Activated CD8-positive, alpha-beta memory T cell treated with anti-CD3 and anti-CD28 coated beads, Interleukin-2, amount 10 ng/mL, durations not matched to agents 7 days and 5 days (primary cell): ENCODE measurements at regions not wholly inside any gene's neighbourhood (a gene's known extent, or its start where the extent isn't known, plus 50 kb on each side); places are given as distances from the start of the nearest gene placed in this dataset.
"Not testable (repeated sequence)": the region's sequence is repeated elsewhere in the genome, so short reads cannot be mapped to it uniquely, and the experiment has no call there.

Source experiments
- ATAC-seq: fragments of 150-1000 bp; cut with Tn5 transposase; one replicate; pipeline ENCODE4 v1.10.0; 2021; ENCODE audit warnings: moderate library complexity
- CTCF ChIA-PET: fragments of 350-600 bp; sonication (Branson Sonifier 250); formaldehyde crosslinking; loops from one replicate; lab custom pipeline; 2021; ENCODE audit warnings: antibody characterized with exemption; lab: Charles Lee
- DNase-seq: peaks from one replicate; pipeline ENCODE4 v3.0.0-alpha.2; 2020
- H3K27ac Mint-ChIP-seq: one replicate; pipeline ENCODE4 v1.8.0; 2021; ENCODE audit warnings: mild to moderate bottlenecking, mixed read lengths
- H3K27me3 Mint-ChIP-seq: one replicate; pipeline ENCODE4 v1.8.0; 2021; ENCODE audit warnings: mixed read lengths
- H3K36me3 Mint-ChIP-seq: one replicate; pipeline ENCODE4 v1.8.0; 2021; ENCODE audit warnings: mild to moderate bottlenecking, mixed read lengths
- H3K4me1 Mint-ChIP-seq: one replicate; pipeline ENCODE4 v1.8.0; 2021; ENCODE audit warnings: mixed read lengths
- H3K4me3 Mint-ChIP-seq: one replicate; pipeline ENCODE4 v1.8.0; 2021; ENCODE audit warnings: mild to moderate bottlenecking, moderate library complexity, mixed read lengths
- H3K9me3 Mint-ChIP-seq: one replicate; pipeline ENCODE4 v1.8.0; 2022; ENCODE audit warnings: low read depth, mixed read lengths

- H3K4me1 Mint-ChIP-seq, H3K27me3 Mint-ChIP-seq, ATAC-seq, H3K27ac Mint-ChIP-seq, CTCF ChIA-PET, H3K36me3 Mint-ChIP-seq, H3K4me3 Mint-ChIP-seq, H3K9me3 Mint-ChIP-seq, DNase-seq: not testable (repeated sequence)
Measured at GRCh38 chr15:20245856-20246255, 295.7 kb downstream of the GOLGA6L6 start.

- ATAC-seq, CTCF ChIA-PET, H3K36me3 Mint-ChIP-seq, DNase-seq, H3K27me3 Mint-ChIP-seq, H3K27ac Mint-ChIP-seq, H3K4me3 Mint-ChIP-seq, H3K9me3 Mint-ChIP-seq, H3K4me1 Mint-ChIP-seq: not testable (repeated sequence)
Measured at GRCh38 chr15:20244792-20245191, 296.8 kb downstream of the GOLGA6L6 start.

GRCh38 chr15:20243486-20244240 lies 297.9 kb downstream of the GOLGA6L6 start:
- ATAC-seq, H3K4me1 Mint-ChIP-seq, DNase-seq, H3K27ac Mint-ChIP-seq, CTCF ChIA-PET, H3K27me3 Mint-ChIP-seq, H3K4me3 Mint-ChIP-seq, H3K36me3 Mint-ChIP-seq, H3K9me3 Mint-ChIP-seq: not testable (repeated sequence)

- DNase-seq, ATAC-seq, H3K4me3 Mint-ChIP-seq, H3K36me3 Mint-ChIP-seq, H3K9me3 Mint-ChIP-seq, H3K27ac Mint-ChIP-seq, H3K4me1 Mint-ChIP-seq, CTCF ChIA-PET, H3K27me3 Mint-ChIP-seq: not testable (repeated sequence)
Measured at GRCh38 chr15:20240366-20240917, 301.2 kb downstream of the GOLGA6L6 start.

GRCh38 chr15:20239186-20239585 lies 302.4 kb downstream of the GOLGA6L6 start:
- CTCF ChIA-PET, H3K27me3 Mint-ChIP-seq, DNase-seq, H3K4me1 Mint-ChIP-seq, H3K27ac Mint-ChIP-seq, H3K36me3 Mint-ChIP-seq, ATAC-seq, H3K4me3 Mint-ChIP-seq, H3K9me3 Mint-ChIP-seq: not testable (repeated sequence)

GRCh38 chr15:20237256-20238020 lies 304.2 kb downstream of the GOLGA6L6 start:
- not testable (repeated sequence) for H3K27ac Mint-ChIP-seq, H3K4me1 Mint-ChIP-seq, H3K4me3 Mint-ChIP-seq, DNase-seq, H3K27me3 Mint-ChIP-seq, H3K9me3 Mint-ChIP-seq, H3K36me3 Mint-ChIP-seq, ATAC-seq
- CTCF ChIA-PET, result interaction anchor here (0.7 kb wide), 1 partner anchor 18 kb away, joined by 3 read pairs; no protein-coding TSS in a partner anchor

GRCh38 chr15:20235728-20236127 lies 305.9 kb downstream of the GOLGA6L6 start:
- H3K9me3 Mint-ChIP-seq, ATAC-seq, DNase-seq, H3K4me3 Mint-ChIP-seq, CTCF ChIA-PET, H3K27me3 Mint-ChIP-seq, H3K36me3 Mint-ChIP-seq, H3K27ac Mint-ChIP-seq, H3K4me1 Mint-ChIP-seq: not testable (repeated sequence)

- H3K27ac Mint-ChIP-seq, H3K4me1 Mint-ChIP-seq, CTCF ChIA-PET, H3K36me3 Mint-ChIP-seq, ATAC-seq, H3K9me3 Mint-ChIP-seq, H3K4me3 Mint-ChIP-seq, H3K27me3 Mint-ChIP-seq, DNase-seq: not testable (repeated sequence)
Measured at GRCh38 chr15:20234006-20234540, 307.5 kb downstream of the GOLGA6L6 start.

DNA sequence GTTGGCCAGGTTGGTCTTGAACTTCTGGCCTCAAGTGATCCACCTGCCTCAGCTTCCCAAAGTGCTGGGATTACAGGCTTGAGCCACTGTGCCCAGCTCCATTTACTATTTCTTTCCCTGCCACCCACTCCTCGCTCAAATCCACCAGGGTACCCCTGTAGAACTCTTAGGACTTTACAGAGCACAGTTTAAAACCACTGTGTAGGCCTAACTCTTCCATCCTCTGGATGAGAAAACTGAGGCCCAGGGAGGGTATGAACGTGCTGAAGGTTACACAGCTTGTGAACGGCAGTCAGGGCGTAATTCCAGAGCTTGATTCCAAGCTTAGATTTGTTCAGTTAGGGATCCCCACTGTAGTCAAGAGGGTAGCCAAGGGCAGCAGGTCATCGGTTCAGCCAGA lies 309.1 kb downstream of the GOLGA6L6 start:
- DNase-seq, CTCF ChIA-PET, H3K4me3 Mint-ChIP-seq, H3K27me3 Mint-ChIP-seq, H3K4me1 Mint-ChIP-seq, H3K36me3 Mint-ChIP-seq, ATAC-seq, H3K9me3 Mint-ChIP-seq, H3K27ac Mint-ChIP-seq: not testable (repeated sequence)

- H3K27ac Mint-ChIP-seq, DNase-seq, H3K9me3 Mint-ChIP-seq, H3K36me3 Mint-ChIP-seq, CTCF ChIA-PET, H3K27me3 Mint-ChIP-seq, ATAC-seq, H3K4me1 Mint-ChIP-seq, H3K4me3 Mint-ChIP-seq: not testable (repeated sequence)
Measured at GRCh38 chr15:20230656-20231055, 310.9 kb downstream of the GOLGA6L6 start.

- H3K4me1 Mint-ChIP-seq, DNase-seq, H3K27me3 Mint-ChIP-seq, H3K4me3 Mint-ChIP-seq, ATAC-seq, H3K36me3 Mint-ChIP-seq, CTCF ChIA-PET, H3K9me3 Mint-ChIP-seq, H3K27ac Mint-ChIP-seq: not testable (repeated sequence)
Measured at GRCh38 chr15:20228791-20229190, 312.8 kb downstream of the GOLGA6L6 start.

- H3K36me3 Mint-ChIP-seq, CTCF ChIA-PET, ATAC-seq, H3K4me3 Mint-ChIP-seq, DNase-seq, H3K27me3 Mint-ChIP-seq, H3K4me1 Mint-ChIP-seq, H3K9me3 Mint-ChIP-seq, H3K27ac Mint-ChIP-seq: not testable (repeated sequence)
Measured at GRCh38 chr15:20227119-20227853, 314.3 kb downstream of the GOLGA6L6 start.

GRCh38 chr15:20226531-20226930 lies 315.1 kb downstream of the GOLGA6L6 start:
- H3K4me1 Mint-ChIP-seq, DNase-seq, H3K36me3 Mint-ChIP-seq, CTCF ChIA-PET, H3K9me3 Mint-ChIP-seq, H3K4me3 Mint-ChIP-seq, ATAC-seq, H3K27me3 Mint-ChIP-seq, H3K27ac Mint-ChIP-seq: not testable (repeated sequence)
